HG02798 (cell line): ENCODE measurements at regions not wholly inside any gene's neighbourhood (a gene's known extent, or its start where the extent isn't known, plus 50 kb on each side); places are given as distances from the start of the nearest gene placed in this dataset.

ENCODE experiments used
- ATAC-seq: cut with Tn5 transposase; IDR thresholded peaks from one replicate; pipeline ENCODE4 v1.9.1; 2021; ENCODE audit warnings: mild to moderate bottlenecking; ENCODE audit not compliant: unreplicated experiment, poor library complexity

DNA sequence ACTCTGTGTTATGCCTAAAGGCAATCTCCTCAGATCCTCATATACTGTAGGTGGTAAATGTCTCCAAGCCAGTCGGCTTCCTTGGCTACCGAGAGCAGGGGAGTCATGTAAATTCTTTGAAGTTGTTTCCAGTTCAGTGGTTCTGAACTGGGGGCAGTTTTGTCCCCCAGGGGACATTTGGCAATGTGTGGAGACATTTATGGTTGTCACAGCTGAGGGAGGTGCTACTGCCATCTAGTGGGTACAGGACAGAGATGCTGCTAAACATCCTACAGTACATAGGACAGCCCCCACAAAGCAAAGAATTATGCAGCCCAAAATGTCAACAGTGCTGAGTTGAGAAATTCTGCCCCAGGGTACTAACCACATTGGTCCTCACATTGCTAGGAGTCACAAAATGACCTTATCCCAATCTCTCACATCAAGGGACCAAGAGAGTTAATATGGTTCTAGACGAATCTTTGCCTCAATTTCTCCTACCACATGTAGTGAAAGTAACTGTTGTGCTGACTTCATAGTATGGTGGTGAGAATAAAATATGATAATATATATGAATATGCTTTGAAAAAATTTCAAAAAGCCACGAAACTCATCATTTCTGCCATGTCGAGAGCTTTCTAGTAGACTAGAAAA, 104.4 kb upstream of the ARHGAP24 start:
- peak; percentile 93 for ATAC-seq

DNA sequence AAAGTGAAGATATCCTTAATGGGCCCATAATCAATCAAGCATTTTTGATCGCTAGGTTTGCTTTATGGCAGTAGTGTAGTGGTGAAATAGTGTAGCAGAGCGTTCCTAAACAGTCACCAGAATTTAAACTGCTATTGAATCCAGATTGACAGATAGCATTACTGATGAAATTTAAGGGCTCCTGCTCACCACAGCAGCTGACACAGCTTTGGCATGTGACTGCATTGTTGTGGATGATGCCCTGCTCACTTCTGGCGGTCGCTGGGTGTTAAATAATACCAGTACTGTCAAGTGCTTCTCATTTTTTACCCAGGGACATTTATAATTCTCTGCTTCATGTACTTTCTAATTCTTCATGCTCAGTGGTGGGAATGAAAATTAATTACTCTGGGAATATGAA, 102.0 kb upstream of the ARHGAP24 start:
- no peak for ATAC-seq

DNA sequence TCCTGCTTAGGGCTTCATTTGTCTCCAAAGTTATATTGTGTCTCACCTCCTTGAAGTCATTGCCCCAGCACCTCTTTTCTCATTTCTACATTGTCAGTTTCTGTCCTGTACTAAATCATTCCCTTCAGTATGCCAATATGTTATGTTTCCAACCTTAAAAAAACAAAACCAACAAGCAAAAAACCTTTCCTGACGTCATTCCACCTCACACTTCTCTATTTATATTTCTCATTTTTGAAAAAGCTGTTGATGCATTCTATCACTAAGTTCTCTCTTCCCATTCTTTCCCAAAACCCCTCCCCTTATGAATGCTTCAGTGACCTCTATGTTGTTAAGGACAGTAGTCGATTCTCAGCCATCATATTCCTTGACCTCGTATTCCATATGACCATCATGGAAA, 98.7 kb upstream of the ARHGAP24 start:
- ATAC-seq: no peak

DNA sequence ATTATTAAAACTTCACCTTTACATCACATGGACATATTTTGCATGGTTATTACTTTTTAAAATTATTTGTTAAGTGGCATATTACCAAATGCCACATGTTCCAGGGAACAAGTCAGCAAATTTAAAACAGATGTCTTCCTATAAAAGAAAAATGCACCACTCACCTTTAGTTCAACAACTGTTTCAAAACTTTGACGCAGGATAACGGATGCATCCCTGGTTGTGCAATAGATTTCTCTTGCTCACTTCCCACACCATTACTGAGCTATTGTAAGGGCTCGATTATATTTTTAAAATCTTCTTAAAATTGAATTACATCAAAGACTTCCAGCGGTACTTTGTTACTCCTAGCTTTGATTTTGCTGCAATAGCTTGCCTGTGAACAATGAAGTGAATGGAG, 93.0 kb upstream of the ARHGAP24 start:
- ATAC-seq: no peak

DNA sequence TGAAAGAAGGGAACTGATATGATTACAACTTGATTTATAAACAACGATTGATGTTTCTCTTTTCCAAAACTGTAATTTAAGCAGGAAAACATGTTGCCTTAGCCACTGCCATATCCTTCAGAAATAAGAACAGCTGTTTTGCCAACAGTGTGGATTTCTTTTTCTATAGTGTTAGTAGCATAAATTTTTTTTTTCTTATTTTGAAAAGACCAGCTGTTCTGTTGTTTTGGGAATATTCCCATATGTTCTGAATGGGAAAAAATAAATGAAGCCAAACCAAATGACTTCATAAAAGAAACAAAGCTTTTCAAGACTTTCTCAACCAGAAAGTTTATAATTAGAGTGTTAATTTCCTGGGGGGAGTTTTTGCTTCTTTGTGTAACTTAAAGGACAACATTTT, 83.9 kb upstream of the ARHGAP24 start:
- no peak for ATAC-seq

DNA sequence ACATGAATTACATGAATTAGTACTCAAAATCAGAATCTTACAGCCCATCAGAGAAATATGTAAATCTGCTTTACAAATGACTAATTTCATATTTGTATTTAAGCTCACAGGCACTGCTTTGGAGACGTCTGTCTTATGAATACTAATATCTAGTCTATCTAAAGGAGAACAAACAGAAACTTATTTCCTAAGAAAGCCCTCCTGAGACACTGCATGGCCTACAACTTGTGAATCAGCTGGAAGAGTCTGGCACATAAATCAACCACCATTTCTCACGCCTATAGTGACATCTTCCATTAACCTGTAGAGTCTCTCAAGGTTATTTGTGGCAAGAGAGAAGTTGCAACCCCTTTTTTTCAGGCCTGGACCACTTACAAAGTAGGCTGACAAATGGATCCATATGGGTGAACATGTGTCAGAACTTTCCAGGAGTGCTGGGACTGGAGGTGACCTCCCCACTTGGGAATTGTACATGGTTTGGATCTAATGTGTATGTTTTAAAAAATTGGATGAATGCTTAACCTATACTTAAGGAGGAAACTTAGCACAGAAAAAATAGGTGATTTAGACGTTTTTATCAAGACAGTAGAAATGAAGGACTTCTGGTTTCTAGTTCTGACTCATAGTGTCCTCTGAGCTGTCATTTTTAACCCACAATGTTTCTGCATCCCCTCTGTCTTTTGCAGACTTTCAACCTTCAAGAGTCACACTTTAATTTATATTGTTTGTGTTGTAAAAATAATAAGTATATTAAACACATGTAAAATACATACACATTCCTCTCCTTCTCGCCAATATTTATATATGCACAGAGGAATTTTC, 83.2 kb upstream of the ARHGAP24 start:
- peak; percentile 82 for ATAC-seq

DNA sequence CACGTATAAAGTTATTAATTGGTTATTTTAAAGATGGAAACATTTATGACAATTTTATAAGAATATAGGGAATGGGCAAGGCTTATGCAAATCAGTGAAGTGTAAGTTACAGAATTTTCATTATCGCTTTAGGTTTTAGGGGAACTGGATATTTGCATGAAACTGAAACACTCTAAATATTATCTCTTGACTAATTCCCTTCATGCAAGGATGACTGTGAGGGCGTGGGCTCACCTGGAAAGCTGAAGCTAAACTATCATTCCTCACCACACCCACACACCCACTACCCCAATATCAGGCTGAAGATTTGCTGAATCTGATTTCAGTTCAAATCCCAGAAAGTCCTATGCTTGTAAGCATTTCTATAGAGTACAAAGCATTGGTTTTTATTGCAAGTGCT, 81.7 kb upstream of the ARHGAP24 start:
- peak; percentile 62 for ATAC-seq

DNA sequence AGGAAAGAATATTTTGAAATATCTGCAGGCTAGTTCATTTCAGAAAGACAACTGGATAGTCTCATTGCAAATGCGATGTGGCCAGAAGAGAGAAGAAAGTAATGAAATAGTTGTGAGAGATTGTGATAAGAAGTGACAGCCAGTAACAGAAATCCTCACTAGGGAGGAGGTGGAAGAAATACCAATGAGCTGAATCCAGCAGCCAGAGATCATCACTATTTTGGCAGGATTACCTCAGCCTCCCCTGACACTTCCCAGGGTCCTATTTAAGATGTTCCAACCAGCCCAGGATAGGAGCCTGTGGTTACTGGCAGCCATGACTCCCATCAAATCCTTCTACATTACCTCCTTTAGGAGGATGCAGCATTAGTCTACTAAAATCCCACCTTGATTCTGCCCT, 76.7 kb upstream of the ARHGAP24 start:
- ATAC-seq: no peak

DNA sequence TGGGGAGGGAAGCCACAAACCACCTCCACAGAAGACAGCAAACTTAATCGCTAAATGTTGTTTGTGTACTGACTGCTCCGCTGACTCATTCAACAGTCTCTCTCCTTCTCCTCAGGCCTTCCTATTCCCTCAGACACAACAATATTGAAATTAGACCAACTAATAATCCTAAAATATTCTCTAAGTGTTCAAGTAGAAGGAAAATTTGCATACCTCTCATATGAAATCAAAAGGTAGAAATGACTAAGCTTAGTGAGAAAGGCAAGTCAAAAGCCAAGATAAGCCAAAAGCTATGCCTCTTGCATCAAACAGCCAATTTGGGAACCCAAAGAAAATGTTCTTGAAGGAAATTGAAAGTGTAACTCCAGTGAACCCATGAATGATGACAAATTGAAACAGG, 75.7 kb upstream of the ARHGAP24 start:
- ATAC-seq: peak; percentile 64

DNA sequence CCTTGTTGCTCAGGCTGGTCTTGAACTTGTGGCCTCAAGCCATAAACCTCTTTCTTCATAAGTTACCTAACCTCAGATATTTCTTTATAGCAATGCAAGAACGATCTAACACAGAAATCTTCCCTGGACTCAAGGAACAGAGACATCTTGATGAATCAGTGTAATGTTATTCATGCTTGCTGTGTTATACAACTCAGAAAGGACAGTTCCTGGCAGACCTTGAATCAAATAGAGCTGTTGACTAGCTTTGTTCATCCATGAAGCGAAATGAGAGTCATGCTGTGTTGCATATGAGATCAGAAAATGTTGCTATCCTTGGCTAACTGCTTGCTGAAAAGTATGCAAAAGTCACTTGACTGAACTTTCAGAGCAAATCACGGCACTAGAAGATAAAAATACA, 72.6 kb upstream of the ARHGAP24 start:
- ATAC-seq: no peak

DNA sequence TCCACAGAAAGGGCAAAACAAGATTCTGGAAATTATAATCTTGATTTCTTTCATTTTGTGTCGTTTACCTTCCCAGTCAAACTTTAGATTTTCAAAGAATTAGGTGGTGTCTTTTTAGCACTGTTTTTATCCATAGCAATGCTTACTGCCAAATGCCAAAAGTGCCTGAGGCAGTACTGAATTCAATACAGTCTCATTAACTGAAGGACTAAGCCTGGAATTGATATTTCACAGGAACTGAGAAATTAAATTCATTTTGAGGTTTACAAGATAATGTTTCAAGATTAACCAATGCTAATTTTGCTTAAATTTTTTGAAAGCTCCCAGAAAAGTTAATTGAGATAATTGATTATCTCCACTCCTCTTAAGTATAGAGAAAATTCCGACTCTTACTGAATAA, 68.8 kb upstream of the ARHGAP24 start:
- no peak for ATAC-seq

DNA sequence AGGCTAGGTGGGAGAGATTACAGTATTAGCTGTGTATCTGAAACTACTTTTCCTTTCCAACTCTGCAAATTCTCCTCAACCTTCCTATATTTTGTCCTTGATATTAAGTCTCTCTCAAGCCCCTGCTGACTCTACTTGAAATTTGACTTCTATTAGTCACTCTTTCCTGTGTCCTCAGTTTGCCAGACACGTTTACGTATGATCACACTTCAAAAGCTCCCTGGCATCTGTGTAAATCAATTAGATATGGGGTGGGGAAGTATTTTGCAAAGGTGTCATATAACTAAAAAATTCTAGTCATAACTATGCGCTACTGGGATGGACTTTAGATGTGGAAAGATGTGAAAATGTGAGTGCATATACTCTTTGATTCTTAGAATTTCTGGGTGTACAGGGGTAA, 67.4 kb upstream of the ARHGAP24 start:
- no peak for ATAC-seq

DNA sequence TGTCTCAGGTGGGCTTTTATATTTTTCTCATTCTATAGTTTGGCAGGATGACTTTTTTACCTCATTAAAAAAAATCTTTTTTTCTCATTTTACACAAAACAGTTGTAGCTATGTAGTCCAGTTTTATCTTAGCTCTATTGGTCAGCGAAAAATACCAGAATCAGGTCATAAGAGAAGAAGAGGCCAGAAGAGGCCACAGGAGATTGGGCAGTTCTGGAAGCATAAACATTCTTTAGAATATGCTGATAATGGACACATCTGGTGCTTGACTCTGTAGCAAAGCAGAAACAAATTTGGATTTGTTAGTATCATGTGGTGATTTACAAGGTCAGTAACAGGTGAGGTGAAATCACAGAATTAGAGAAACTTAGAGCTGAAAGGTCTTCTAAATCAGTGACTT, 66.6 kb upstream of the ARHGAP24 start:
- ATAC-seq: no peak

DNA sequence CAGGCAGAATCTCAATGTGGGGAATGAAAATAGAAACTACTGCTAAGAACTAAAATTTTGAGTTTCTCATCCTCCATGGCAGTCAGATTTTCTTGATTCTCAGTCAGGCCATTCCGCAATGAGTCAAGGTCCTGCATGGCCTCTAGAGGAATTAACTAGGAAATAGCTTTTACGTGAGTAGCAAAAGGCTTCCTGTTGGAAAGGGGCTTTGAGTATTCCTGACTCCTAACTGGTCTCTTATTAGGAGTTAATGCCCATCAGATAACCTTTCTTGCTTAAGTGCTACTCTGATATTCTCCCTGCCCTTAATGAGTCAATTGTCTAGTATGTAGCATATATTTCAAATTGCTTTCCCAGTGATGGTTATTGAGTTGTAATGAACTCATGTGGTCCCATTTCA, 65.7 kb upstream of the ARHGAP24 start:
- no peak for ATAC-seq

DNA sequence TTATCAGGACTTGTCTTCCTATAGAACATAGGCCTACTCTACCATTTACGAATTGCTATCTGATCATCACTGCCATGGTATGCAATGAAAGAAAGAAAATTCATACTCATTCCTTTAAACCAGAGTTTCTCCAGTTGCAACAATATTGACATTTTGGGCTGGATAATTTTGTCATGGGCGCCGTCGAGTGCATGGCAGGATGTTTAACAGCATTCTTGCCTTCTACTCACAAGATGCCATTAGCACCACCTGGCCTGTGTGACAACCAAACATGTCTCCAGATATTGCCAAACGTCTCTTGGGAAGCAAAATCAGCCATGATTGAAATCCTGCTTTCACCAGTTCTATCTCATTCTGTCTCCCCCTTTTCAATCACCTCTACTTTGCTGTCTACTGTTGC, 63.6 kb upstream of the ARHGAP24 start:
- no peak for ATAC-seq

DNA sequence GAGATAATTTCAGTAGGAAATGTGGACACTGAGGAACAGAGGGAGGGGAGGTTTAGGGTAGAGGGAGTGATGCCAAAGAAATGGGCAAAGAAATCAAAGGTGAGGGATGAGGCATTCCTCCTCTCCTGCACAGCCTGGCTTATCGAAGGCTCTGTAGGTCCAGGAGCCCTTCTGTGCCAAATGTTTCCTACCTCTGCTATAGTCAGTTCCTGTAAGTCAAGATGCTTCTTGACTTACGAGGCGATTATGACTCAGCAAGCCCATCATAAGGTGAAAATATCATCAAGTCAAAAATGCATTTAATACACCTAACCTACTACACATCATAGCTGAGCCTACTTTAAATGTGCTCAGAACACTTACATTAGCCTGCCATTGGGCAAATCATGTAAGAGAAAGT, 60.0 kb upstream of the ARHGAP24 start:
- ATAC-seq: no peak

DNA sequence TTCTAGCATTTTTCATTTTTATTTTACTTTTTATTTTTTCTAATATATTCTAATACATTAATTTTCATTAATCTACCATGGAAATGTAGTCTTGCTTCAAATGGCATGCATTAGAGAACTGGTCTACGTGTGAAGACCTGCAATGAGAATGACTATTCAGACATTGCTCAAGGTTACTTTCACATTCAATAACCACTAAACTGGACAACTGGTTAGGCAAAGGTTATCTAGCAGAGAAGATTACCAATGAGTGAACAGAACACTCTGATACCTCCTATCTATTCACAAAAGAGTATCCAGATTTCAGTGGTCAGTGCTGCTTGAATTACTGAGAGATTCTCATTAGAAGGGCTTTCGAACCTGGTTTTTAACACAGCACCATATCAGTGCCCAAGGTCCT, 58.9 kb upstream of the ARHGAP24 start:
- ATAC-seq: no peak

DNA sequence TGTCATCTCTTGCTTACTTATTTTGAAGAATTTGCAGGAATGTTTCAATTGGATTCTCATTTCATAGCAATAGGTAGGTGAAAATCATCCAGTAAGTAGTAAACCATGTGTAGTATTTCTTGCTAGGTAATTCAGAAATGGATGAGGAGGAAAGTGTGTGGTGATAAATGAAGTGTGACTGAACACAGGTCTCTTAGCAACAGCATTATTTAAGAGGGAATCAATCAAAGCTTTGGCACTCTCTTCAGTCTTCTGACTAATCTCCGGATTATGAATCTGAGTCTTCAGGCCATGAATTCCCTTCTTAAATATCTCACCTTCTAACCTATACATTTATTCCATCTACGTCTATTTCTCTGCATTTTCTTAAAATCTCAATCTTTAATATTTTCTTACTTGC, 55.8 kb upstream of the ARHGAP24 start:
- ATAC-seq: no peak

DNA sequence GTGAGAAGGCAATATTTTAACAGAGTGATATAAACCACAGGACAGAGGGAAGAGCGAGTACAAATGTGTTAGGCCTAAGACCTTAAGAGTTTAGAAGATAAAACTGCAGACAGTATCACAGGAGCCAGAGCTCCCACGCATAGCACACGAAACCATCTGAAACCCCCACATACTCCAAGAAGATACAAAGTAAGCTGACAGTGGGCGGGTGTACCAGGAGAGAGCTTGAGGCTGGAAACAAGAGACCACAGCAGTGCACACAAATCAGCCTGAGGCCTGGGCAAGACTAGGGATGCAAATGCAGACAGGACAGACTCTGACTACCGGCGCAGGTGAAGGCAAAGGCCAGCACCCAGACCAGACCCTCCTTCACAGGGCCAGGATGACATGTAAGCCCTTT, 54.1 kb upstream of the ARHGAP24 start:
- ATAC-seq: peak; percentile 51

DNA sequence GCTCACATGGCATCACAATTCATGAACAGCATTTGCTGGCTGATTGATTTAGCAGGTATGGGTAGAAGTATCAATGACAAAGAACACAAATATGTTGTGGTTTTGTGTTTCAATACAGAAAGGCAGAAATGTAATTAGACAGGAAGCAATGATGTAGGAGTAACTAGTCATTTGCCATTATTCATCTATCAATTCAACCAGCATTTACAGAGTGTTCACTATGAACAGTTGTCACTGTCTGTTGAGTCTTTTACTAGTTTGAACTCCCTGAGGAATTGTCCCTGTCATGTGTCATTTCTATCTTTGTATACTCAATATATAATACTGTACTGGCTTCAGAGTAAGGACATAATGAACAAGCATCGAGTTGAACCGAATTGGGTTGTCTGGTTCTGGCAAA, 51.5 kb upstream of the ARHGAP24 start:
- no peak for ATAC-seq
